Right cardiac atrium (tissue), 5 donors: ENCODE measurements at regions not wholly inside any gene's neighbourhood (a gene's known extent, or its start where the extent isn't known, plus 50 kb on each side); places are given as distances from the start of the nearest gene placed in this dataset.

ENCODE experiments used
- ATAC-seq, 2 donors: fragments of 200-7000 bp; cut with Tn5 transposase; one replicate each; pipeline versions ENCODE4 v1.8.0 to v1.9.1; 2020; ENCODE audit warnings: moderate library complexity in 2 of 2, mild to moderate bottlenecking in 1 of 2
- DNase-seq, 3 donors: peaks; one replicate each; pipeline ENCODE4 v3.0.0-alpha.2; 2020
- H3K27ac ChIP-seq: one replicate; pipeline ENCODE4 v1.5.1; 2013; ENCODE audit warnings: mild to moderate bottlenecking, low read length, control low read depth, moderate library complexity
- H3K27me3 ChIP-seq: one replicate; pipeline ENCODE4 v1.6.1; 2013; ENCODE audit not compliant: control insufficient read depth, insufficient read depth
- H3K4me1 ChIP-seq: one replicate; pipeline ENCODE4 v1.6.1; 2013; ENCODE audit warnings: low read length; ENCODE audit not compliant: control insufficient read depth, insufficient read depth
- H3K4me3 ChIP-seq: one replicate; pipeline ENCODE4 v1.5.1; 2013; ENCODE audit warnings: low read length, control low read depth
- H3K9me3 ChIP-seq: one replicate; pipeline ENCODE4 v1.6.1; 2013; ENCODE audit warnings: low read length; ENCODE audit not compliant: control insufficient read depth
- WGBS: extraction: QIAGEN DNeasy Blood & Tissue Kit; methylation state at CpG from one replicate; pipeline ENCODE4 v1.1.7; 2013; 5-methylcytosine and 5-hydroxymethylcytosine counted together
- intact Hi-C, 4 donors: fragments of 100-400 bp; cut with DNase I; formaldehyde crosslinking; loops; one replicate each; pipeline versions ENCODE4 v1.11.0 to v1.14.0; 2022 to 2023
- donor health status: healthy with polysubstance abuse.
- donor health status: DM: no; HTN: yes; CAD: no.
- donor health status: DM: no; HTN: no; CAD: no.
- donor health status: DM: no; HTN: yes; CAD: no; lungs with severe emphysema.
- donor health status: DM: yes; HTN: yes; CAD: no.

DNA sequence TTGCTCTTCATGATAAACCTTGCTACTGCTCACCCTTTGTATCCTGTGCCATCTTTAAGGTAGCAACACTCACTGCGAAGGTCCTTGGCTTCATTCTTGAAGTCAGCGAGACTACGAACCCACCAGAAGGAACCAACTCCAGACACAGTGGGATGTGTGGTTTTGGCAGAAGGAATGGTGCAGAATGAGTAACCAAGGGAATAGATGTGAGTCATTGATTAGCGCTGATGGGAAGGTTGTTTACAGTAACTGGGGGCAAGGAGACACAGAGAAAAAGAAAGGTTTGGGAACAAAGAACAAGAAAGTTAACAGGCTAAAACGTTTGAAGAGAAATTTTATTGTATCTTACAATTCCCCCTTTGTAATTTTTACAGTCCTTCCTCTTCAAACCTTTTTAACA is 266.1 kb upstream of the AMELY start:
- no peaks in the 10 kb centered on the region for H3K4me1 ChIP-seq
- no peak overlapping the region for H3K4me3 ChIP-seq
- ATAC-seq = no peak
- intact Hi-C loops = no loop called here
- WGBS = 78% methylated on average over 5 of the region's 5 CpGs
- no peak for DNase-seq
- H3K9me3 ChIP-seq = no peaks in the 10 kb centered on the region
- H3K27me3 ChIP-seq = no peaks in the 10 kb centered on the region
- no peak overlapping the region for H3K27ac ChIP-seq

DNA sequence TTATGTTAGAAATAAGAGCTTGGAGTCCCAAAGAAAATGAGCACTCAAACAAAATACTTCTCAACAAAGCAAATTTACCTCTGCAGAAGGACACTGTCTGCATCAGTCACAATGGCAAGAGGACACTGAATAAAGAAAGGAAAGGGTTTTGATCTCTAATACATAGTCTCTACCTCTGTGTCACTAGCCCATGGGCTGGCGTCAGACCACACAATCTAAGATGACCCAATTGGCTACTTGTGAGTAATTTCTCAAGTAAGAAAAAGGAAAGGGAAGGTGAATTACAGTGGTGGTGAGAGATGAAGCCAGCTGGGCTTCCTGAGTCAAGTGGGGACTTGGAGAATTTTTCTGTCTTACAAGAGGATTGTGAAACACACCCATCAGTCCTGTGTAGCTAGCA is 257.9 kb upstream of the AMELY start:
- Histone ChIP-seq H3K4me3 (no peak overlapping the region), H3K27me3 (no peaks in the 10 kb centered on the region), H3K4me1 (no peaks in the 10 kb centered on the region), H3K9me3 (no peaks in the 10 kb centered on the region), H3K27ac (no peak overlapping the region)
- ATAC-seq (no peak), DNase-seq (no peak)
- WGBS = 84% methylated on average over 1 of the region's 1 CpG
- intact Hi-C loops = no loop called here

DNA sequence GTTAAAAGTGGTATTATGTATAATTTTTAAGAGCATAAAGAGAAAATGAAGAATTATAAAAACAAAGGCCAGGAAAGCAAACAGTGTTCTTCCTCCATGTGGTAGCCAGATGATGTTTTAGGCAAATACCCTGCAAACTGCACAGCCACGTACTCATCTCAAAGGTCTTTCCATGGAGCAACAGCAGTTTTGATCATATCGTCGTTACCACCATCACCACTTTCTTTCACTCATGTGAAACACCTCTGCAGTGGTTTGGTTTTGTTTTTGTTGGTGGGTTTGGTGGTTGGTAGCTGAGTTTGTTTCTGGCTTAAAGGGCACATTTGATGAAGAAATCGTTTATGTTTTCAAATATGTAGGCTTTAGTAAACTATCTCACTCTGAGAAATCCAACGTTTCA is 229.9 kb upstream of the AMELY start:
- Histone ChIP-seq H3K4me1 (no peaks in the 10 kb centered on the region), H3K4me3 (no peak overlapping the region), H3K9me3 (no peaks in the 10 kb centered on the region), H3K27ac (no peak overlapping the region), H3K27me3 (no peaks in the 10 kb centered on the region)
- no peak for ATAC-seq
- intact Hi-C loops = no loop called here
- no peak for DNase-seq
- 81% methylated on average over 5 of the region's 5 CpGs for WGBS
